Left ventricle myocardium inferior (tissue), 1 donor: ENCODE measurements at regions not wholly inside any gene's neighbourhood (a gene's known extent, or its start where the extent isn't known, plus 50 kb on each side); places are given as distances from the start of the nearest gene placed in this dataset.
"Not testable (repeated sequence)": the region's sequence is repeated elsewhere in the genome, so short reads cannot be mapped to it uniquely, and the experiment has no call there.

Source experiments
- DNase-seq: peaks from one replicate; pipeline ENCODE4 v3.0.0-alpha.2; 2020
- H3K27ac ChIP-seq: fragments of 200-600 bp; replicated peaks from 2 replicates; pipeline ENCODE4 v1.8.0; 2021
- H3K27me3 ChIP-seq: fragments of 200-600 bp; 2 replicates; pipeline ENCODE4 v1.8.0; 2021; ENCODE audit warnings: low read depth
- H3K36me3 ChIP-seq: fragments of 200-600 bp; 2 replicates; pipeline ENCODE4 v1.8.0; 2021
- H3K4me1 ChIP-seq: fragments of 200-600 bp; 2 replicates; pipeline ENCODE4 v1.8.0; 2021
- H3K4me3 ChIP-seq: fragments of 200-600 bp; 2 replicates; pipeline ENCODE4 v1.8.0; 2021; ENCODE audit warnings: mild to moderate bottlenecking, moderate library complexity
- H3K9me3 ChIP-seq: fragments of 200-600 bp; replicated peaks from 2 replicates; pipeline ENCODE4 v1.8.0; 2021
- intact Hi-C: fragments of 100-400 bp; cut with micrococcal nuclease; formaldehyde crosslinking; loops from one replicate; pipeline ENCODE4 v1.11.0; 2022
- TF ChIP-seq, protein P1 (sequence below): fragments of 200-600 bp; IDR thresholded peaks from 2 replicates; pipeline ENCODE4 v1.8.0; 2021; ENCODE audit warnings: antibody characterized with exemption, mild to moderate bottlenecking, borderline replicate concordance
- donor health status: DM: no; HTN: yes; CAD: no; lungs with severe emphysema.

DNA sequence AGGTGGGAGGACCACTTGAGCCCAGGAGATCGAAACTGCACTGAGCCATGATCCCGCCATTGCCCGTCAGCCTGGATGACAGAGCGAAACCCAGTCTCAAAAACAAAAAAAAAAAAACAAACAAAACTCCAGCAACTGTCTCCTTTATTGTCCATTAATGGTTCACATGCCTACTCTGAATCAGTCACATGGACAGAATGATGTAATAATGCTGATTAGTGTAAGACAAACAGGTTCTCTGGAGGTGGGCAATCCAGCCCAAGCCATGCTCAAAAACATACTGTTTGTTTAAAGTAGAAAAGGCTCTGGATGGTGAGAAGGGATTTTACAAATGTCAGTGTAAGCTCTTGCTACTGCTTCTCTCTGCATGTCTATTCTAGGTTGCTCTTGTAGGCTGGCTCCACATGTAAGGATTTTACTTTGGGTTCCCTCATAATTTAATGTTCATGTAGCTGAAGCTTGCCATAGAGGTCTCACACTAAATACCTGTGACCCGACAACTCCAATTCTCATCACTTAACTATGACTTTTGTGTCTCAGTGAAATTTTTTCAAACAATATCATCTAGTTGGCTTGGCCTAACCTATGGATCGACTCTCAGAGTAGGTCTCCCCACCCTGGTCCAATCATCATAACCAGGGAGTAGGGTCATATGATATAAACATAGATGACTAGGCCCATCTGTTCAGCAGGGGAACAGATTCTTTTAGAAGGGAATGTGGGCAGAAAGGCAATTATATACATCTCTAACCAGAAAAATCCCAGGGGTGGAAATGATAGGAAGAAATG, 83.9 kb upstream of the SLC39A10 start:
- Histone ChIP-seq H3K9me3 (no peaks in the 10 kb centered on the region), H3K4me3 (no peak overlapping the region), H3K27ac (no peak overlapping the region), H3K36me3 (no peaks in the 10 kb centered on the region), H3K4me1 (no peaks in the 10 kb centered on the region), H3K27me3 (no peaks in the 10 kb centered on the region)
- intact Hi-C loops: no loop called here
- no peak for DNase-seq
- TF ChIP-seq, protein P1, sequence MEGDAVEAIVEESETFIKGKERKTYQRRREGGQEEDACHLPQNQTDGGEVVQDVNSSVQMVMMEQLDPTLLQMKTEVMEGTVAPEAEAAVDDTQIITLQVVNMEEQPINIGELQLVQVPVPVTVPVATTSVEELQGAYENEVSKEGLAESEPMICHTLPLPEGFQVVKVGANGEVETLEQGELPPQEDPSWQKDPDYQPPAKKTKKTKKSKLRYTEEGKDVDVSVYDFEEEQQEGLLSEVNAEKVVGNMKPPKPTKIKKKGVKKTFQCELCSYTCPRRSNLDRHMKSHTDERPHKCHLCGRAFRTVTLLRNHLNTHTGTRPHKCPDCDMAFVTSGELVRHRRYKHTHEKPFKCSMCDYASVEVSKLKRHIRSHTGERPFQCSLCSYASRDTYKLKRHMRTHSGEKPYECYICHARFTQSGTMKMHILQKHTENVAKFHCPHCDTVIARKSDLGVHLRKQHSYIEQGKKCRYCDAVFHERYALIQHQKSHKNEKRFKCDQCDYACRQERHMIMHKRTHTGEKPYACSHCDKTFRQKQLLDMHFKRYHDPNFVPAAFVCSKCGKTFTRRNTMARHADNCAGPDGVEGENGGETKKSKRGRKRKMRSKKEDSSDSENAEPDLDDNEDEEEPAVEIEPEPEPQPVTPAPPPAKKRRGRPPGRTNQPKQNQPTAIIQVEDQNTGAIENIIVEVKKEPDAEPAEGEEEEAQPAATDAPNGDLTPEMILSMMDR: no peak

DNA sequence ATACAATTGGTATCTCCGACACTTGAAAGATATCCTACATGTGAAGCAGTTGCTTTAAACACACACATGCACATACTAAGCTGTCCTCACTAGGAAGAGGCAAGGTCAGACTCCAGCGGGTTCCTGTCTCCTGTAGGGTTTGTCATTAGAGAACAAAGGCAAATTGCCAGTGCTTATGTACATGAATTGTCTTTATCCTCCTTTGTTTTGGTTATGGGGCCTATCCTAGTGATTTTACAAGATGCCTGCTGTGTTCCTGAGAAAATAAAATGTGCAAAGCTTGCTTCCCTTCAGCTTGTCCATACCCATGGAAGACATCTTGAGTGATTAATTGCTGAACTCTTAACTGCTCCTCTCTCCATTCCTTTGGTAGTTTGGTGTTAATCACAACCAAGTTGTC, 86.7 kb upstream of the SLC39A10 start:
- intact Hi-C loops: no loop called here

DNA sequence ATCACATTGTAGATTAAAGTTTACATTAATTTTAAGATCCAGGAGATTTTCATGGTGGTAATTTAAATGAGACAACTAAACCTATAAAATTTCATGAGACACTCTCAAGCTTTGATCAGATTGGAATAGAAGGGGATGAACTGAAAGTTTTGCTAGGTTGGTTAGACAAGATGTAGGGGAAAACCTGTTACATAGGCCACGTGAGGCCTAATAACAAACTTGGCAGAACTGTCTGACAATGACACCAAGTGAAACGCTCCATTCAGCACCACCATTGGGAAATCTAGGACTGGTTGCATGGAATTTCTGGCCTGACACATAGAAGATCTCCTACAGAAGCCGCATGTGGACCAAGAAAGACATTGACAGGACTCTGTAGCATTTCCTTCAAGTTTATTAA, 87.8 kb upstream of the SLC39A10 start:
- Histone ChIP-seq H3K9me3 (no peaks in the 10 kb centered on the region), H3K4me1 (no peaks in the 10 kb centered on the region), H3K36me3 (no peaks in the 10 kb centered on the region), H3K4me3 (no peak overlapping the region), H3K27ac (no peak overlapping the region), H3K27me3 (no peaks in the 10 kb centered on the region)
- intact Hi-C loops: no loop called here
- TF ChIP-seq, protein P1: no peak
- DNase-seq: no peak

More for the DNA sequence above, 86.7 kb upstream of the SLC39A10 start:
- no peaks in the 10 kb centered on the region for H3K4me1 ChIP-seq
- H3K36me3 ChIP-seq: no peaks in the 10 kb centered on the region
- DNase-seq: no peak
- TF ChIP-seq, protein P1: no peak
- H3K9me3 ChIP-seq: no peaks in the 10 kb centered on the region
- H3K27me3 ChIP-seq: no peaks in the 10 kb centered on the region
- H3K4me3 ChIP-seq: no peak overlapping the region
- no peak overlapping the region for H3K27ac ChIP-seq

DNA sequence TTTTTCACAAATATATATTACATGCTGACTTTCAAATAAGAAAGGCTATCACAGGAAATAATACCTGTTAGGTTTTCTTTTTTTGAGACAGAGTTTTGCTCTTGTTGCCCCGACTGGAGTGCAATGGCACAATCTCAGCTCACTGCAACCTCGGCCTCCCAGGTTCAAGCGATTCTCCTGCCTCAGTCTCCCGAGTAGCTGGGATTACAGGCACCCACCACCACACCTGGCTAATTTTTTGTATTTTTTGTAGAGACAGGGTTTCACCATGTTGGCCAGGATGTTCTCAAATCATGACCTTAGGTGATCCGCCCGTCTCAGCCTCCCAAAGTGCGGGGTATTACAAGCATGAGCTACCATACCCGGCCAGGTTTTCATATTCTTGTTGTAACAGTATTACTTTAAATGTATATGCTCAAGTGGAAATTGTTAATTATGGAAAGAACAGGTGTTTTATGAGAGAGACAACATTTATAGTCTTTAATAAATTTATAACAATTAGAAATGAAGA, 92.3 kb upstream of the SLC39A10 start:
- H3K4me1 ChIP-seq, H3K36me3 ChIP-seq, H3K27ac ChIP-seq, H3K27me3 ChIP-seq, H3K4me3 ChIP-seq, H3K9me3 ChIP-seq, DNase-seq, intact Hi-C loops: not testable (repeated sequence)

DNA sequence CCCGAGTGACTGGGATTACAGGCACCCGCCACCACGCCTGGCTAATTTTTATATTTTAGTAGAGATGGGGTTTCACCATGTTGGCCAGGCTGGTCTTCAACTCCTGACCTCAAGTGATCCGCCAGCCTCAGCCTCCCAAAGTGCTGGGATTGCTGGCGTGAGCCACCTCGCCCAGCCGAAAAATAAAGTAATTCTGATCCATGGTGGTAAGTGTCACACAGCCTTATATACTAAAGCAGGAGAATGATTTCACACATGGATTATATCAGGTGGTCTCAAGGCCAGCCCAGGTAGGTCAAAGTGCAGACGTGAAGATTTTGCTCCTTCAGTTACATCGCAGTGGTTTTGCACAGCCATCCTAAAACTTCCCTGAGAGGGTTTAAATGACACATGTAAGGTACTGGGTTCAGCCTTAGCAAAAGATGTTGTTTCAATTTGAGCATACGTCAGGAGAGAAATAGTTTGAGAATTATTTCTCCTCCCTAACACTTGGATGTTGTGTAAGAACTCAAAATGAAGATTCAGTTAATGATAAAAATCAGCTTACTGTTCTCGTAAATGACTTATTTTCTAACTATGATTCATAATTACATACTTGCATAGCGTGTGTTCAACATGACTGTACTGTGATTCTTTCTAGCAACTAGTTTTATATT, 93.0 kb upstream of the SLC39A10 start:
- H3K4me1 ChIP-seq: no peaks in the 10 kb centered on the region
- no peak for DNase-seq
- TF ChIP-seq, protein P1: no peak
- no peaks in the 10 kb centered on the region for H3K36me3 ChIP-seq
- peaks cover 8% of the 10 kb centered on the region for H3K27me3 ChIP-seq
- intact Hi-C loops: no loop called here
- H3K27ac ChIP-seq: no peak overlapping the region
- no peaks in the 10 kb centered on the region for H3K9me3 ChIP-seq
- H3K4me3 ChIP-seq: no peak overlapping the region
